WTC11 (cell line): ENCODE measurements at regions not wholly inside any gene's neighbourhood (a gene's known extent, or its start where the extent isn't known, plus 50 kb on each side); places are given as distances from the start of the nearest gene placed in this dataset.

Source experiments
- ATAC-seq: fragments of 200-7000 bp; cut with Tn5 transposase; 2 replicates; pipeline ENCODE4 v1.10.0; 2021; ENCODE audit warnings: mild to moderate bottlenecking, moderate library complexity
- CTCF ChIA-PET: fragments of 300-600 bp; sonication (Branson Sonifier 250); formaldehyde crosslinking; loops from one replicate; lab custom pipeline; 2021; ENCODE audit warnings: antibody characterized with exemption; lab: Charles Lee
- POLR2A ChIA-PET: fragments of 350-600 bp; sonication (Branson Sonifier 250); formaldehyde crosslinking; loops from one replicate; lab custom pipeline; 2021; ENCODE audit warnings: antibody characterized with exemption; lab: Charles Lee
- DNase-seq: peaks from one replicate; pipeline ENCODE4 v3.0.0; 2021; ENCODE audit warnings: low spot score
- H3K27ac Mint-ChIP-seq: 2 replicates; pipeline ENCODE4 v1.8.0; 2021; ENCODE audit warnings: mixed read lengths
- H3K27me3 Mint-ChIP-seq: 2 replicates; pipeline ENCODE4 v1.8.0; 2021; ENCODE audit warnings: low read depth, mild to moderate bottlenecking, moderate library complexity, mixed read lengths
- H3K36me3 Mint-ChIP-seq: 2 replicates; pipeline ENCODE4 v1.8.0; 2021; ENCODE audit warnings: mixed read lengths
- H3K4me1 Mint-ChIP-seq: 2 replicates; pipeline ENCODE4 v1.8.0; 2022; ENCODE audit warnings: mixed read lengths
- H3K4me3 Mint-ChIP-seq: 2 replicates; pipeline ENCODE4 v1.8.0; 2021; ENCODE audit warnings: mild to moderate bottlenecking, moderate library complexity, mixed read lengths
- H3K9me3 Mint-ChIP-seq: 2 replicates; pipeline ENCODE4 v1.8.0; 2021; ENCODE audit warnings: mixed read lengths
- ARID4B ChIP-seq: sonication (generic); formaldehyde crosslinking; IDR thresholded peaks from 2 replicates; pipeline ENCODE4 v1.8.0; 2023; ENCODE audit warnings: missing genetic modification reagents, mild to moderate bottlenecking, borderline replicate concordance
- E2F5 ChIP-seq: sonication (generic); formaldehyde crosslinking; IDR thresholded peaks from 2 replicates; pipeline ENCODE4 v1.8.1; 2022; ENCODE audit warnings: mild to moderate bottlenecking, moderate library complexity, missing genetic modification reagents
- FOXJ3 ChIP-seq: sonication (generic); formaldehyde crosslinking; IDR thresholded peaks from 2 replicates; pipeline ENCODE4 v1.9.0; 2021; ENCODE audit warnings: missing genetic modification reagents, mild to moderate bottlenecking, borderline replicate concordance
- FOXP1 ChIP-seq: sonication (generic); formaldehyde crosslinking; IDR thresholded peaks from 2 replicates; pipeline ENCODE4 v1.8.0; 2022; ENCODE audit warnings: missing genetic modification reagents, mild to moderate bottlenecking, moderate library complexity, borderline replicate concordance
- GRHL2 ChIP-seq: fragments of 250-450 bp; sonication (Bioruptor Pico); IDR thresholded peaks from 2 replicates; pipeline ENCODE4 v1.8.0; 2022; ENCODE audit warnings: mild to moderate bottlenecking, moderate library complexity; ENCODE audit not compliant: insufficient replicate concordance, severe bottlenecking
- HMGA2 ChIP-seq: fragments of 250-450 bp; sonication (Bioruptor Pico); IDR thresholded peaks from 2 replicates; pipeline ENCODE4 v1.4.0; 2021; ENCODE audit warnings: mild to moderate bottlenecking, moderate library complexity
- HMGXB4 ChIP-seq: sonication (generic); formaldehyde crosslinking; IDR thresholded peaks from 2 replicates; pipeline ENCODE4 v1.8.1; 2023; ENCODE audit warnings: mild to moderate bottlenecking, moderate library complexity, missing genetic modification reagents
- IRF2 ChIP-seq: sonication (generic); formaldehyde crosslinking; IDR thresholded peaks from 2 replicates; pipeline ENCODE4 v1.8.0; 2022; ENCODE audit warnings: low read depth, missing genetic modification reagents, borderline replicate concordance
- PRRX2 ChIP-seq: fragments of 250-450 bp; sonication (Bioruptor Pico); IDR thresholded peaks from 2 replicates; pipeline ENCODE4 v1.8.0; 2021; ENCODE audit warnings: mild to moderate bottlenecking
- SOX15 ChIP-seq: fragments of 250-450 bp; sonication (Bioruptor Pico); IDR thresholded peaks from 2 replicates; pipeline ENCODE4 v1.9.0; 2021; ENCODE audit warnings: mild to moderate bottlenecking
- ZBTB43 ChIP-seq: sonication (generic); formaldehyde crosslinking; IDR thresholded peaks from 2 replicates; pipeline ENCODE4 v1.8.1; 2023; ENCODE audit warnings: mild to moderate bottlenecking, missing genetic modification reagents
- ZNF317 ChIP-seq: sonication (generic); formaldehyde crosslinking; IDR thresholded peaks from 2 replicates; pipeline ENCODE4 v1.8.1; 2023; ENCODE audit warnings: low read depth, mild to moderate bottlenecking, moderate library complexity, missing genetic modification reagents, borderline replicate concordance
- ZNF416 ChIP-seq: fragments of 250-450 bp; sonication (Bioruptor Pico); IDR thresholded peaks from 2 replicates; pipeline ENCODE4 v1.9.0; 2021; ENCODE audit warnings: mild to moderate bottlenecking, inconsistent platforms

GRCh38 chr1:79441238-79441637 is 434.7 kb upstream of the ADGRL4 start:
- H3K4me3 Mint-ChIP-seq, result no peak overlapping the region

More at GRCh38 chr1:79441238-79441637, 434.7 kb upstream of the ADGRL4 start:
- POLR2A ChIA-PET, result no interaction called here
- CTCF ChIA-PET, result interaction anchor here (0.6 kb wide), 1 partner anchor 1676 kb away, joined by 3 read pairs; no protein-coding TSS in a partner anchor
- no peak for TF ChIP-seq ZNF317
- no peak for TF ChIP-seq SOX15
- no peak for TF ChIP-seq GRHL2 (CRISPR knock-in tag)
- no peak for TF ChIP-seq HMGA2 (CRISPR knock-in tag)
- no peak for TF ChIP-seq PRRX2 (CRISPR knock-in tag)
- TF ChIP-seq IRF2 (CRISPR knock-in tag), result no peak
- no peak for TF ChIP-seq FOXP1 (CRISPR knock-in tag)
- no peak for TF ChIP-seq E2F5
- TF ChIP-seq HMGXB4, result no peak
- no peak for TF ChIP-seq ZBTB43
- TF ChIP-seq FOXJ3, result no peak
- no peak for TF ChIP-seq ARID4B (CRISPR knock-in tag)
- TF ChIP-seq ZNF416 (CRISPR knock-in tag), result no peak
- peaks cover 11% of the 10 kb centered on the region for H3K4me1 Mint-ChIP-seq
- DNase-seq, result no peak
- peaks cover 9% of the 10 kb centered on the region; the same call in 1 of the 2 replicates for H3K9me3 Mint-ChIP-seq
- ATAC-seq, result no peak
- H3K27me3 Mint-ChIP-seq, result no peaks in the 10 kb centered on the region
- H3K36me3 Mint-ChIP-seq, result peaks cover 9% of the 10 kb centered on the region
- no peak overlapping the region for H3K27ac Mint-ChIP-seq
